HepG2 (cell line): ENCODE measurements at regions not wholly inside any gene's neighbourhood (a gene's known extent, or its start where the extent isn't known, plus 50 kb on each side); places are given as distances from the start of the nearest gene placed in this dataset.

Experiments used
- ATAC-seq: fragments of 200-7000 bp; cut with Tn5 transposase; 3 replicates; pipeline ENCODE4 v1.9.1; 2020; ENCODE audit warnings: mild to moderate bottlenecking, moderate library complexity
- BruUV-seq: library from RNA; stranded (reverse); fragments of 400-500 nt; replicated peaks from 2 replicates; lab custom pipeline; 2021; lab: Mats Ljungman, UMichigan
- CTCF ChIA-PET: fragments of 300-600 bp; formaldehyde crosslinking; extraction: SDS; loops from one replicate; lab custom pipeline; 2021; ENCODE audit warnings: low total read pairs, inconsistent platforms, low intra/inter-chr PET ratio; lab: Yijun Ruan, JAX
- POLR2A ChIA-PET: fragments of 350-600 bp; sonication (Branson Sonifier 250); formaldehyde crosslinking; loops from one replicate; lab custom pipeline; 2020; ENCODE audit warnings: antibody characterized with exemption, inconsistent platforms; lab: Yijun Ruan, JAX
- DNase-seq: peaks from one replicate; pipeline ENCODE4 v3.0.0-alpha.2; 2015; ENCODE audit warnings: low spot score
- FAIRE-seq: peaks from 3 replicates; lab custom pipeline; 2011; peaks lifted over from hg19 to GRCh38; lab: Jason Lieb, UNC
- H2AFZ ChIP-seq: one replicate; pipeline ENCODE4 v1.6.1; 2011; ENCODE audit warnings: low read length, inconsistent platforms
- H3K27ac ChIP-seq: fragments of 300-600 bp; 3 replicates; pipeline ENCODE4 v1.8.0; 2011; ENCODE audit warnings: mixed run types, mild to moderate bottlenecking, mixed read lengths, low read length, inconsistent platforms; ENCODE audit not compliant: insufficient read depth; ENCODE audit errors: extremely low read length
- H3K27me3 ChIP-seq, 2 experiments: fragments of 200-600 bp in 1 of 2; 2 replicates in 1 of 2; 3 replicates in 1 of 2; pipeline versions ENCODE4 v1.6.0 to v1.8.0; 2011; ENCODE audit warnings: low read length in 2 of 2, mild to moderate bottlenecking in 2 of 2, moderate library complexity in 2 of 2, inconsistent platforms in 1 of 2; ENCODE audit not compliant: insufficient read depth in 2 of 2, control insufficient read depth in 1 of 2
- H3K36me3 ChIP-seq, 2 experiments: fragments of 200-600 bp in 1 of 2; replicated peaks in 1 of 2; 2 replicates in 1 of 2; 3 replicates in 1 of 2; pipeline versions ENCODE4 v1.5.1 to v1.8.0; 2011; ENCODE audit warnings: low read length in 2 of 2, inconsistent platforms in 1 of 2; ENCODE audit not compliant: insufficient read depth in 2 of 2, control insufficient read depth in 1 of 2
- H3K4me1 ChIP-seq: 2 replicates; pipeline ENCODE4 v1.5.1; 2012; ENCODE audit warnings: low read length, inconsistent platforms; ENCODE audit not compliant: insufficient read depth
- H3K4me2 ChIP-seq: 2 replicates; pipeline ENCODE4 v1.6.0; 2011; ENCODE audit warnings: low read depth, low read length, inconsistent platforms
- H3K4me3 ChIP-seq, 3 experiments: fragments of 200-600 bp in 1 of 3; sonication (generic), shearing (Covaris generic) in 1 of 3; replicated peaks in 1 of 3; 2 replicates each; pipeline ENCODE4 v1.5.1; 2011 to 2016; ENCODE audit warnings: low read length in 3 of 3, inconsistent platforms in 2 of 3, low read depth in 2 of 3, mild to moderate bottlenecking in 2 of 3, control low read depth in 1 of 3, mixed read lengths in 1 of 3; ENCODE audit not compliant: insufficient read depth in 1 of 3
- H3K79me2 ChIP-seq: one replicate; pipeline ENCODE4 v1.6.1; 2011; ENCODE audit warnings: low read length, inconsistent platforms; ENCODE audit not compliant: insufficient read depth
- H3K9ac ChIP-seq: 2 replicates; pipeline ENCODE4 v1.6.0; 2011; ENCODE audit warnings: mild to moderate bottlenecking, low read depth, low read length, inconsistent platforms; ENCODE audit not compliant: insufficient read depth
- H3K9me3 ChIP-seq: 2 replicates; pipeline ENCODE4 v1.5.1; 2012; ENCODE audit warnings: mild to moderate bottlenecking, low read length
- H4K20me1 ChIP-seq: 2 replicates; pipeline ENCODE4 v1.6.0; 2011; ENCODE audit warnings: inconsistent platforms, mild to moderate bottlenecking, low read length, moderate library complexity; ENCODE audit not compliant: insufficient read depth
- MAFK ChIP-seq, 2 experiments: IDR thresholded peaks in 1 of 2; conservative IDR thresholded peaks in 1 of 2; 2 replicates each; pipeline ENCODE4 v1.6.1; 2011; ENCODE audit warnings: improper control_type of control experiment in 2 of 2, low read length in 2 of 2
- TEF ChIP-seq: sonication (generic); formaldehyde crosslinking; IDR thresholded peaks from 2 replicates; pipeline ENCODE4 v1.5.0; 2020; ENCODE audit warnings: missing genetic modification reagents
- ZNF563 ChIP-seq: sonication (generic); formaldehyde crosslinking; IDR thresholded peaks from 2 replicates; pipeline ENCODE4 v1.8.0; 2022; ENCODE audit warnings: mild to moderate bottlenecking, moderate library complexity, missing genetic modification reagents
- WGBS: methylation state at CpG from one replicate; pipeline ENCODE4 v1.1.6; 2017; ENCODE audit warnings: low lambda C conversion rate; 5-methylcytosine and 5-hydroxymethylcytosine counted together
- in situ Hi-C: cut with HindIII; loops from 2 replicates; pipeline ENCODE4 v1.10.0; 2017; ENCODE audit warnings: low pct_unique_long_range_greater_than_20kb; ENCODE audit not compliant: extremely low pct_ligation_motif_present
- intact Hi-C: fragments of 100-400 bp; cut with micrococcal nuclease; formaldehyde crosslinking; loops from one replicate; pipeline ENCODE4 v1.10.0; 2022; ENCODE audit not compliant: unreplicated experiment

- Histone ChIP-seq H3K27me3 (no peaks in the 10 kb centered on the region; a peak in 1 of 5 replicates), H3K4me3 (no peak overlapping the region), H2AFZ (no peak overlapping the region), H3K9ac (no peak overlapping the region), H3K4me1 (peaks cover 14% of the 10 kb centered on the region), H4K20me1 (no peaks in the 10 kb centered on the region), H3K79me2 (no peaks in the 10 kb centered on the region), H3K4me2 (no peak overlapping the region), H3K27ac (no peak overlapping the region), H3K36me3 (no peaks in the 10 kb centered on the region), H3K9me3 (no peaks in the 10 kb centered on the region)
- BruUV-seq, result no TSS peak
- in situ Hi-C loops, result no loop called here
- 46% methylated on average over 7 of the region's 7 CpGs for WGBS
- intact Hi-C loops, result no loop called here
- DNase-seq, result no peak
- ATAC-seq, result no peak
- TF ChIP-seq TEF (CRISPR knock-in tag), result no peak
- no peak for FAIRE-seq
- CTCF ChIA-PET, result no interaction called here
- POLR2A ChIA-PET, result no interaction called here
These were observed 251.4 kb downstream of the MSRB3 start for GRCh38 chr12:65529771-65530435.

GRCh38 chr12:65532162-65532561 is 253.7 kb downstream of the MSRB3 start:
- DNase-seq (no peak), ATAC-seq (no peak), FAIRE-seq (no peak)
- no peaks in the 10 kb centered on the region for H4K20me1 ChIP-seq
- intact Hi-C loops (no loop called here), in situ Hi-C loops (no loop called here)
- H2AFZ ChIP-seq, result no peak overlapping the region
- BruUV-seq, result no TSS peak
- WGBS, result 7% methylated on average over 2 of the region's 2 CpGs
- no peaks in the 10 kb centered on the region for H3K27me3 ChIP-seq
- POLR2A ChIA-PET, result no interaction called here
- no peak overlapping the region for H3K9ac ChIP-seq
- no peak overlapping the region for H3K27ac ChIP-seq
- H3K9me3 ChIP-seq, result no peaks in the 10 kb centered on the region
- CTCF ChIA-PET, result no interaction called here
- H3K4me2 ChIP-seq, result no peak overlapping the region
- peaks cover 14% of the 10 kb centered on the region for H3K4me1 ChIP-seq
- H3K79me2 ChIP-seq, result no peaks in the 10 kb centered on the region
- no peak overlapping the region for H3K4me3 ChIP-seq
- H3K36me3 ChIP-seq, result no peaks in the 10 kb centered on the region
- TF ChIP-seq ZNF563 (CRISPR knock-in tag) (no peak), MAFK (conservative IDR thresholded peaks at IDR 0.05 in 1 of 2, IDR thresholded peaks at IDR 0.05 in 1 of 2; ENCODE audit: low read length in 2 of 2) (peak in 1 of 2 experiments; percentile 41; a peak in 2 of 4 replicates)
